ENCODE measurements at regions not wholly inside any gene's neighbourhood (a gene's known extent, or its start where the extent isn't known, plus 50 kb on each side); places are given as distances from the start of the nearest gene placed in this dataset.

- TF ChIP-seq CTCF (IDR thresholded peaks at IDR 0.05): no peak
- TF ChIP-seq POLR2A (IDR thresholded peaks at IDR 0.05): no peak
Observed at GRCh38 chr18:24928301-24928878, 423.6 kb downstream of the ZNF521 start.

Measured in suprapubic skin (tissue), 3 donors.